ENCODE measurements at regions not wholly inside any gene's neighbourhood (a gene's known extent, or its start where the extent isn't known, plus 50 kb on each side); places are given as distances from the start of the nearest gene placed in this dataset.
"Not testable (repeated sequence)": the region's sequence is repeated elsewhere in the genome, so short reads cannot be mapped to it uniquely, and the experiment has no call there.

GRCh38 chr7:94276795-94277194 lies 117.9 kb upstream of the COL1A2 start:
- no peak for DNase-seq

GRCh38 chr7:94277236-94277635 lies 117.5 kb upstream of the COL1A2 start:
- DNase-seq, result no peak

- DNase-seq, result no peak
Measured at GRCh38 chr7:94280851-94281250, 113.8 kb upstream of the COL1A2 start.

- DNase-seq, result no peak
Measured at GRCh38 chr7:94284104-94284503, 110.6 kb upstream of the COL1A2 start.

GRCh38 chr7:94286111-94286510 lies 108.6 kb upstream of the COL1A2 start:
- DNase-seq, result no peak

GRCh38 chr7:94288096-94288495 lies 106.6 kb upstream of the COL1A2 start:
- DNase-seq, result no peak

- DNase-seq, result no peak
Measured at GRCh38 chr7:94289071-94289470, 105.6 kb upstream of the COL1A2 start.

GRCh38 chr7:94294471-94295131 lies 100.1 kb upstream of the COL1A2 start:
- DNase-seq, result no peak

- no peak for DNase-seq
Measured at GRCh38 chr7:94295850-94296249, 98.8 kb upstream of the COL1A2 start.

GRCh38 chr7:94296881-94297280 lies 97.8 kb upstream of the COL1A2 start:
- no peak for DNase-seq

- no peak for DNase-seq
Measured at GRCh38 chr7:94297397-94297838, 97.3 kb upstream of the COL1A2 start.

- no peak for DNase-seq
Measured at GRCh38 chr7:94298943-94299342, 95.8 kb upstream of the COL1A2 start.

- no peak for DNase-seq
Measured at GRCh38 chr7:94300176-94300835, 94.4 kb upstream of the COL1A2 start.

- DNase-seq, result no peak
Measured at GRCh38 chr7:94301024-94301586, 93.6 kb upstream of the COL1A2 start.

- DNase-seq, result no peak
Measured at GRCh38 chr7:94303118-94303517, 91.6 kb upstream of the COL1A2 start.

GRCh38 chr7:94303695-94304094 lies 91.0 kb upstream of the COL1A2 start:
- DNase-seq, result no peak

- DNase-seq, result no peak
Measured at GRCh38 chr7:94304878-94305277, 89.8 kb upstream of the COL1A2 start.

- no peak for DNase-seq
Measured at GRCh38 chr7:94305836-94306235, 88.9 kb upstream of the COL1A2 start.

- DNase-seq, result no peak
Measured at GRCh38 chr7:94307399-94308048, 87.2 kb upstream of the COL1A2 start.

- DNase-seq, result no peak
Measured at GRCh38 chr7:94311515-94311914, 83.2 kb upstream of the COL1A2 start.

GRCh38 chr7:94313926-94314325 lies 80.8 kb upstream of the COL1A2 start:
- no peak for DNase-seq

- no peak for DNase-seq
Measured at GRCh38 chr7:94314413-94315410, 80.0 kb upstream of the COL1A2 start.

GRCh38 chr7:94321138-94321537 lies 73.6 kb upstream of the COL1A2 start:
- DNase-seq, result not testable (repeated sequence)

Data from activated T-cell treated with anti-CD3 and anti-CD28 coated beads for 4 hours (primary cell).